ENCODE measurements at regions not wholly inside any gene's neighbourhood (a gene's known extent, or its start where the extent isn't known, plus 50 kb on each side); places are given as distances from the start of the nearest gene placed in this dataset.
"Not testable (repeated sequence)": the region's sequence is repeated elsewhere in the genome, so short reads cannot be mapped to it uniquely, and the experiment has no call there.

GRCh38 chr5:87572611-87573010 is 159.9 kb upstream of the CCNH start:
- Mint-ChIP-seq H3K4me1 (ENCODE audit: low read depth) (no peaks in the 10 kb centered on the region), H3K27ac (no peak overlapping the region), H3K27me3 (ENCODE audit: low read depth) (no peaks in the 10 kb centered on the region), H3K4me3 (no peak overlapping the region), H3K36me3 (ENCODE audit: low read depth) (no peaks in the 10 kb centered on the region), H3K9me3 (no peaks in the 10 kb centered on the region)

DNA sequence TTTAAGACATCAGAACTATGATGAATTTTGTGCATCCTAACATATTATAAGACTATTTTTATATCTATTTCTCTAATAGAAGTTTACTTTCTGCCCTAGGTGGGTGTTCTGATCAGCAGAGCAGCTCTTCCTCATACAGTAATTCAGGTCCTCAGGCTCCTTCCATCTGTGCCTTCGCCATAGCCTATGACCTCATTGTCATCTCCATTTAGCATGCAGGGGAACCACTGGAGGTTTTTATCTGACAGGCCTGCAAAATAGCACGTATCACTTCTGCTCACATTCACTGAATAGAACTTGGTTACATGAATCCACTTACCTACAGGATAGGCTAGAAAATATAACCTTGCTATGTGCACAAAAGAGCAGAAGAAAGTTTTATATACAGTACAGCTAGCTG is 159.4 kb upstream of the CCNH start:
- H3K9me3 Mint-ChIP-seq = no peaks in the 10 kb centered on the region
- H3K27me3 Mint-ChIP-seq (ENCODE audit: low read depth) = no peaks in the 10 kb centered on the region
- H3K36me3 Mint-ChIP-seq (ENCODE audit: low read depth) = no peaks in the 10 kb centered on the region
- H3K27ac Mint-ChIP-seq = no peak overlapping the region
- H3K4me3 Mint-ChIP-seq = no peak overlapping the region
- H3K4me1 Mint-ChIP-seq (ENCODE audit: low read depth) = no peaks in the 10 kb centered on the region

- Mint-ChIP-seq H3K4me1 (ENCODE audit: low read depth) (no peaks in the 10 kb centered on the region), H3K27me3 (ENCODE audit: low read depth) (no peaks in the 10 kb centered on the region), H3K27ac (no peak overlapping the region), H3K9me3 (no peaks in the 10 kb centered on the region), H3K4me3 (no peak overlapping the region), H3K36me3 (ENCODE audit: low read depth) (no peaks in the 10 kb centered on the region)
These were observed 157.6 kb upstream of the CCNH start for GRCh38 chr5:87570366-87570765.

DNA sequence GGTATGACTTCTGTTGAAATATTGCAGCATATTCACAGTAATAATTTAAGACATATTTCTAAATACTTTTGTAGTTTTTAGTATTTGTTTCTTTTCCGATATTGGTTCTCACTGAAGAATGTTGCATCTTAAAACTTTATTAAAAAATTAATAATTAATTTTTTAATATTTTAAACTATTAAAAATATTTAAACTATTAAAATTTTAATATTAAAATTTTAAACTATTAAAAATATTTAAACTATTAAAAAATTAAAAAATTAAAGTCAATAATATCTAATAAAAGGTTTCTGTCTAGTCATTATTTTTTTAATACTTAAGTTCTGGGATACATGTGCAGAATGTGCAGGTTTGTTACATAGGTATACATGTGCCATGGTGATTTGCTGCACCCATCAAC is 149.3 kb upstream of the CCNH start:
- Mint-ChIP-seq H3K9me3 (no peaks in the 10 kb centered on the region), H3K4me3 (no peak overlapping the region), H3K36me3 (ENCODE audit: low read depth) (no peaks in the 10 kb centered on the region), H3K27me3 (ENCODE audit: low read depth) (no peaks in the 10 kb centered on the region), H3K27ac (no peak overlapping the region), H3K4me1 (ENCODE audit: low read depth) (no peaks in the 10 kb centered on the region)

GRCh38 chr5:87560528-87560927 is 147.8 kb upstream of the CCNH start:
- Mint-ChIP-seq H3K27me3 (ENCODE audit: low read depth) (no peaks in the 10 kb centered on the region), H3K9me3 (no peaks in the 10 kb centered on the region), H3K36me3 (ENCODE audit: low read depth) (no peaks in the 10 kb centered on the region), H3K4me3 (no peak overlapping the region), H3K4me1 (ENCODE audit: low read depth) (no peaks in the 10 kb centered on the region), H3K27ac (no peak overlapping the region)

DNA sequence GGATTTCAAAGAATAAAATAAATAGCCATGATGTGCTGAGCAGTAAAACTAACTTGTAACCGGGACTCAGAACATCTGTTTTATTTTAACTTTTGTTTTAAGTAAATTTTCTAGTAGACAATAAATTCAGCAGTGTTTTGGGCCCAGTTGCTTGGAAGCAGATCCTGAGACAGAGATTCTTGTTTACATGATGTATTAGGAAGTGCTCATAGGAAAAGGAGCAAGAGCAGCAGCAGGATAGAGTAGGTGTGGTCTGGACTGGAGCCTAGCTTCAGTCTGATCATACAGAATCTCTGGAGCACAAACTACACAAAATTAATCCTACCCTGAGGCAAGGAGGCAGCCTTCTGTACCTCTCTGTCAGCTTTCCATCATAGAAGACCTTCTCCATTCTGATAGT is 139.2 kb upstream of the CCNH start:
- Mint-ChIP-seq H3K27ac (no peak overlapping the region), H3K36me3 (ENCODE audit: low read depth) (no peaks in the 10 kb centered on the region), H3K4me1 (ENCODE audit: low read depth) (no peaks in the 10 kb centered on the region), H3K4me3 (no peak overlapping the region), H3K9me3 (peaks cover 13% of the 10 kb centered on the region), H3K27me3 (ENCODE audit: low read depth) (no peaks in the 10 kb centered on the region)

- H3K9me3 Mint-ChIP-seq = no peaks in the 10 kb centered on the region
These were observed 128.9 kb upstream of the CCNH start for GRCh38 chr5:87541676-87542075.

DNA sequence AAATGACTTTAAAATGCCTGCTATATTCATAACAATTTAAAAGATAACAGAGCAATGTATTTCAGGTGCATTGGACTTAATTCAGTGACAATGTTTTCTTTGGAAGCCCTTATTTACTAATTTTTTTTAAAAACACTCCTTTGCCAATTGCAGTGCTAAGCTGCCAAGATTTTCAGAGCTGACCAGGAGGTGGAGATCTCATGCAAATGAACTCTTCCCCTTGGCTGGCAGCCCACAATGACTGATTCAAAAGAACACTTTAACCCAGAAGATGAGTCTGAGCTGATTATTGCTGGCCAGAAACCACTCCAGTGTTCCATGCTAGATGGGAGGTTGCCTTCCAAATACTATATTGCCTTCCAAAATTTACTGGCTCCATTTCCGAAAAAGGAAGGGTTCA is 128.3 kb upstream of the CCNH start:
- H3K36me3 Mint-ChIP-seq (ENCODE audit: low read depth) = no peaks in the 10 kb centered on the region
- no peaks in the 10 kb centered on the region for H3K4me1 Mint-ChIP-seq (ENCODE audit: low read depth)
- H3K27ac Mint-ChIP-seq = no peak overlapping the region
- H3K27me3 Mint-ChIP-seq (ENCODE audit: low read depth) = no peaks in the 10 kb centered on the region
- no peak overlapping the region for H3K4me3 Mint-ChIP-seq
- no peaks in the 10 kb centered on the region for H3K9me3 Mint-ChIP-seq

More at GRCh38 chr5:87541676-87542075, 128.9 kb upstream of the CCNH start:
- Mint-ChIP-seq H3K27ac (no peak overlapping the region), H3K27me3 (ENCODE audit: low read depth) (no peaks in the 10 kb centered on the region), H3K4me3 (no peak overlapping the region), H3K36me3 (ENCODE audit: low read depth) (no peaks in the 10 kb centered on the region), H3K4me1 (ENCODE audit: low read depth) (no peaks in the 10 kb centered on the region)

GRCh38 chr5:87539839-87540238 is 127.1 kb upstream of the CCNH start:
- Mint-ChIP-seq H3K27me3 (ENCODE audit: low read depth) (no peaks in the 10 kb centered on the region), H3K27ac (no peak overlapping the region), H3K9me3 (no peaks in the 10 kb centered on the region), H3K4me3 (no peak overlapping the region), H3K36me3 (ENCODE audit: low read depth) (no peaks in the 10 kb centered on the region), H3K4me1 (ENCODE audit: low read depth) (no peaks in the 10 kb centered on the region)

- H3K27ac Mint-ChIP-seq = no peak overlapping the region
- no peaks in the 10 kb centered on the region for H3K36me3 Mint-ChIP-seq (ENCODE audit: low read depth)
- no peaks in the 10 kb centered on the region for H3K9me3 Mint-ChIP-seq
- no peak overlapping the region for H3K4me3 Mint-ChIP-seq
- no peaks in the 10 kb centered on the region for H3K4me1 Mint-ChIP-seq (ENCODE audit: low read depth)
- no peaks in the 10 kb centered on the region for H3K27me3 Mint-ChIP-seq (ENCODE audit: low read depth)
These were observed 123.6 kb upstream of the CCNH start for GRCh38 chr5:87536365-87536764.

- H3K27ac Mint-ChIP-seq = no peak overlapping the region
- H3K9me3 Mint-ChIP-seq = no peaks in the 10 kb centered on the region
These were observed 123.0 kb upstream of the CCNH start for GRCh38 chr5:87535706-87536105.

GRCh38 chr5:87529486-87530076 is 116.9 kb upstream of the CCNH start:
- H3K36me3 Mint-ChIP-seq (ENCODE audit: low read depth) = no peaks in the 10 kb centered on the region
- no peak overlapping the region for H3K4me3 Mint-ChIP-seq
- no peaks in the 10 kb centered on the region for H3K9me3 Mint-ChIP-seq
- no peaks in the 10 kb centered on the region for H3K27me3 Mint-ChIP-seq (ENCODE audit: low read depth)
- no peaks in the 10 kb centered on the region for H3K4me1 Mint-ChIP-seq (ENCODE audit: low read depth)
- H3K27ac Mint-ChIP-seq = no peak overlapping the region

More at GRCh38 chr5:87535706-87536105, 123.0 kb upstream of the CCNH start:
- Mint-ChIP-seq H3K36me3 (ENCODE audit: low read depth) (no peaks in the 10 kb centered on the region), H3K27me3 (ENCODE audit: low read depth) (no peaks in the 10 kb centered on the region), H3K4me3 (no peak overlapping the region), H3K4me1 (ENCODE audit: low read depth) (no peaks in the 10 kb centered on the region)

- H3K27me3 Mint-ChIP-seq (ENCODE audit: low read depth) = no peaks in the 10 kb centered on the region
- H3K36me3 Mint-ChIP-seq (ENCODE audit: low read depth) = no peaks in the 10 kb centered on the region
- no peaks in the 10 kb centered on the region for H3K9me3 Mint-ChIP-seq
- H3K4me3 Mint-ChIP-seq = no peak overlapping the region
- no peaks in the 10 kb centered on the region for H3K4me1 Mint-ChIP-seq (ENCODE audit: low read depth)
- H3K27ac Mint-ChIP-seq = no peak overlapping the region
These were observed 113.4 kb upstream of the CCNH start for GRCh38 chr5:87526131-87526530.

DNA sequence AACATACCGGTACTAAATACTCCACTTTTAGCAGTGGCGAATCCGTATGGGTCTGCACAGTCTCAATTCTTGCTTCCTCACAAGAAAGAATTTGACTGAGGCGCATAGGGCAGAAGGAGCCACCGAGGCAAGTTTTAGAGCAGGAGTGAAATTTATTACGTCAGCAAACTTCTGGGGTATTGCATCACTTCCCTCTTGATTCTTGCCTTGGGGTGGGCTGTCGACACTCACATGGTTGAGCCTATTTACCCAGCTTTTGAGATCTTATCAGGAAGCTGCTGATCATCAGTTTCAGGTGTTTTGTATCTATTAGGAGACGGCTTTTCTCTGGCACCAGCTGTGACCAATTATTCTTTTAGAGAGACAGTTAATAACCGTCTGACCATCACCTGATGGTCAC is 111.5 kb upstream of the CCNH start:
- H3K9me3 Mint-ChIP-seq = no peaks in the 10 kb centered on the region
- no peak overlapping the region for H3K27ac Mint-ChIP-seq
- no peaks in the 10 kb centered on the region for H3K4me1 Mint-ChIP-seq (ENCODE audit: low read depth)
- no peaks in the 10 kb centered on the region for H3K36me3 Mint-ChIP-seq (ENCODE audit: low read depth)
- H3K27me3 Mint-ChIP-seq (ENCODE audit: low read depth) = no peaks in the 10 kb centered on the region
- H3K4me3 Mint-ChIP-seq = no peak overlapping the region

DNA sequence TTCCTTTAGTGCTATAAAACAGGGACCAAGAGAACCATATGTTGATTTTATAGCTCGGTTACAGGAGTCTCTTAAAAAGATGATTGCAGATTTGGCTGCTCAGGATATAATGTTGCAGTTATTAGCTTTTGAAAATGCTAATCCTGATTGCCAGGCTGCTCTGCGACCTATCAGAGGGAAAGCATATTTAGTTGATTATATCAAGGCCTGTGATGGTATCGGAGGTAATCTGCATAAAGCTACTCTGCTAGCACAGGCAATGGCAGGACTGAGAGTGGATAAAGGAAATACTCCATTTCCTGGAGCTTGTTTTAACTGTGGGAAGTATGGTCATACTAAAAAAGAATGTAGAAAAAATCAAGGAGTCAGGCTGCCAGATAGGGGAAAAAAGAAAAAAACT is 99.0 kb upstream of the CCNH start:
- not testable (repeated sequence) for H3K36me3 Mint-ChIP-seq (ENCODE audit: low read depth); H3K9me3 Mint-ChIP-seq; H3K27ac Mint-ChIP-seq; H3K4me3 Mint-ChIP-seq; H3K27me3 Mint-ChIP-seq (ENCODE audit: low read depth); H3K4me1 Mint-ChIP-seq (ENCODE audit: low read depth)

GRCh38 chr5:87503004-87503403 is 90.3 kb upstream of the CCNH start:
- H3K9me3 Mint-ChIP-seq = no peaks in the 10 kb centered on the region
- H3K36me3 Mint-ChIP-seq (ENCODE audit: low read depth) = no peaks in the 10 kb centered on the region
- H3K4me1 Mint-ChIP-seq (ENCODE audit: low read depth) = no peaks in the 10 kb centered on the region
- no peaks in the 10 kb centered on the region for H3K27me3 Mint-ChIP-seq (ENCODE audit: low read depth)
- H3K4me3 Mint-ChIP-seq = no peak overlapping the region
- H3K27ac Mint-ChIP-seq = no peak overlapping the region
